ENCODE measurements at regions not wholly inside any gene's neighbourhood (a gene's known extent, or its start where the extent isn't known, plus 50 kb on each side); places are given as distances from the start of the nearest gene placed in this dataset.

DNA sequence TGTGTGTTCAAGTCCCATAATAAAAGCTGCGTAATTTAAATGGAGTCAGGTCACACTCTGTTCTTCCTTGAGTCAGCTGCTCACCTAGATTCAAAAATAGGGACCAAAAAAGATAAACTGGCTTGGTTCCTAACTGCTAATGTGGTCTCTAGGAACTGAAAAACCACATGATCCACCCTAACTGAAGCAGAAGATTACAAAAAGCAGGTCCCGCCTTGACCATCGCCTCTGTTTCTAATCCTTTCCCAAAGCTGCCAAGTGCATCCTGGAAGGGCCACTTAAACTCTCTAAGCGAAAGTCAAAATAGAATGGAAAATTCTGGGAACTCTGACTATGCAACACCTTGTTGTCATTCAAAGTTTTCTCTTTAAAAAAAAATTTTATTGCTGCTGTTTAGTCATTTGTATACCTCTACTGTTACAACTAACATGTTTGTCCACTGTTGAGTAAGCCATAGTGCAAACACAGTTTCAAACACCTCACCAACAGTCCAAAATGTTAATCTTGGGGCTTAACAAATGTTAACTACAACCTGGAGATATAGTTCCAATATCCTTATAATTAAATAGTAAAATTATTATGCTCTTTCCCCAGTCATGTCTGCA, 88.9 kb upstream of the THBS1 start:
- intact Hi-C loops (cut with micrococcal nuclease; ENCODE audit: unreplicated experiment): no loop called here
- BruUV-seq (replicated peaks): no TSS peak
- ChIA-PET CTCF (no interaction called here), POLR2A (no interaction called here)
- no peaks in the 10 kb centered on the region for H3K4me1 Mint-ChIP-seq (ENCODE audit: low read depth, unreplicated experiment)
- no peak overlapping the region for H3K4me3 ChIP-seq (ENCODE audit: low read depth, low read length)
- DNase-seq: no peak
- H3K27me3 Mint-ChIP-seq (ENCODE audit: insufficient read depth, unreplicated experiment): no peaks in the 10 kb centered on the region
- H3K4me1 ChIP-seq: no peaks in the 10 kb centered on the region
- H3K4me3 Mint-ChIP-seq (ENCODE audit: unreplicated experiment): no peak overlapping the region
- no peaks in the 10 kb centered on the region; the same call in 1 of the 2 replicates for H3K27me3 ChIP-seq (replicated peaks; ENCODE audit: control insufficient read depth, insufficient read depth, low read length)
- no peaks in the 10 kb centered on the region for H3K9me3 Mint-ChIP-seq (ENCODE audit: unreplicated experiment)
- no peak overlapping the region for H3K27ac Mint-ChIP-seq (ENCODE audit: unreplicated experiment)
- H3K36me3 Mint-ChIP-seq (ENCODE audit: insufficient read depth, unreplicated experiment): no peaks in the 10 kb centered on the region
- H3K9me3 ChIP-seq: no peaks in the 10 kb centered on the region
- TF ChIP-seq, protein P1, sequence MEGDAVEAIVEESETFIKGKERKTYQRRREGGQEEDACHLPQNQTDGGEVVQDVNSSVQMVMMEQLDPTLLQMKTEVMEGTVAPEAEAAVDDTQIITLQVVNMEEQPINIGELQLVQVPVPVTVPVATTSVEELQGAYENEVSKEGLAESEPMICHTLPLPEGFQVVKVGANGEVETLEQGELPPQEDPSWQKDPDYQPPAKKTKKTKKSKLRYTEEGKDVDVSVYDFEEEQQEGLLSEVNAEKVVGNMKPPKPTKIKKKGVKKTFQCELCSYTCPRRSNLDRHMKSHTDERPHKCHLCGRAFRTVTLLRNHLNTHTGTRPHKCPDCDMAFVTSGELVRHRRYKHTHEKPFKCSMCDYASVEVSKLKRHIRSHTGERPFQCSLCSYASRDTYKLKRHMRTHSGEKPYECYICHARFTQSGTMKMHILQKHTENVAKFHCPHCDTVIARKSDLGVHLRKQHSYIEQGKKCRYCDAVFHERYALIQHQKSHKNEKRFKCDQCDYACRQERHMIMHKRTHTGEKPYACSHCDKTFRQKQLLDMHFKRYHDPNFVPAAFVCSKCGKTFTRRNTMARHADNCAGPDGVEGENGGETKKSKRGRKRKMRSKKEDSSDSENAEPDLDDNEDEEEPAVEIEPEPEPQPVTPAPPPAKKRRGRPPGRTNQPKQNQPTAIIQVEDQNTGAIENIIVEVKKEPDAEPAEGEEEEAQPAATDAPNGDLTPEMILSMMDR (IDR thresholded peaks at IDR 0.05; ENCODE audit: insufficient read depth in 1 of 2, low read depth in 1 of 2, low read length in 1 of 2, severe bottlenecking in 1 of 2, unreplicated experiment in 1 of 2): no peak
- no peaks in the 10 kb centered on the region; the same call in 1 of the 2 replicates for H3K36me3 ChIP-seq (ENCODE audit: control insufficient read depth, insufficient read depth, low read length)

DNA sequence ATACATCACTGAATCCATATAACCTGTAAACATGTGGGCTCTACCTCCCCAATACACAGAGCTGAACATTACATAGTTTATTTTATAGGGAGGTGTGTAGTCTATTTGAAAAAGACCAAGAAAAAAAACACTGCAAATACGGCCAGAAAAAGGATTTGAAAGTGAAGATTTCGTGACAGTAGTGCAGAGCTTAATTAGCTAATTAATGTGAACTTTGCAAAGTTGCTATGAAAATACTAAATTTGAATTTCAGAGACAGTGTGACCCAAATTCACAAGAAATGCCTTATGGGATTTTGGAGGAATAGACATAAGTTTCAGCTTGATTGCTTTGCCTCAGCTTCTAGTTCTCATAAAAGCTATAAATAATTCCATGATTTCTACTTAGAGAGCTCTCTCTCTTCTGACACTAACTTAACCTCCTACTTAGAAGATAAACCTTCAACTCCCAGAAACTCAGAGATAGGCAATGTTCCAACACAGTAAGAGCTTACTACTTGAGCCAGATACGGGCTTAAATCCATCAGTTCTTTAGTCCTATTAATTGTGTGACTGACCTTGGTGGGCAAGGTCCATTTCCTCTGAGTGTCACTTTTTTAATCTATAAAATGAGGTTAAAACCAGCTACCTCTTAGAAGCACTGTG, 87.3 kb upstream of the THBS1 start:
- ChIA-PET CTCF (no interaction called here), POLR2A (no interaction called here)
- no peaks in the 10 kb centered on the region; the same call in 1 of the 2 replicates for H3K27me3 ChIP-seq (replicated peaks; ENCODE audit: control insufficient read depth, insufficient read depth, low read length)
- H3K4me3 ChIP-seq (ENCODE audit: low read depth, low read length): no peak overlapping the region
- Mint-ChIP-seq H3K27ac (ENCODE audit: unreplicated experiment) (no peak overlapping the region), H3K36me3 (ENCODE audit: insufficient read depth, unreplicated experiment) (no peaks in the 10 kb centered on the region), H3K4me3 (ENCODE audit: unreplicated experiment) (no peak overlapping the region), H3K27me3 (ENCODE audit: insufficient read depth, unreplicated experiment) (no peaks in the 10 kb centered on the region), H3K9me3 (ENCODE audit: unreplicated experiment) (no peaks in the 10 kb centered on the region), H3K4me1 (ENCODE audit: low read depth, unreplicated experiment) (no peaks in the 10 kb centered on the region)
- H3K4me1 ChIP-seq: no peaks in the 10 kb centered on the region
- BruUV-seq (replicated peaks): no TSS peak
- no peaks in the 10 kb centered on the region for H3K9me3 ChIP-seq
- TF ChIP-seq, protein P1 (IDR thresholded peaks at IDR 0.05; ENCODE audit: insufficient read depth in 1 of 2, low read depth in 1 of 2, low read length in 1 of 2, severe bottlenecking in 1 of 2, unreplicated experiment in 1 of 2): no peak
- intact Hi-C loops (cut with micrococcal nuclease; ENCODE audit: unreplicated experiment): no loop called here
- no peaks in the 10 kb centered on the region; the same call in 1 of the 2 replicates for H3K36me3 ChIP-seq (ENCODE audit: control insufficient read depth, insufficient read depth, low read length)
- DNase-seq: no peak

DNA sequence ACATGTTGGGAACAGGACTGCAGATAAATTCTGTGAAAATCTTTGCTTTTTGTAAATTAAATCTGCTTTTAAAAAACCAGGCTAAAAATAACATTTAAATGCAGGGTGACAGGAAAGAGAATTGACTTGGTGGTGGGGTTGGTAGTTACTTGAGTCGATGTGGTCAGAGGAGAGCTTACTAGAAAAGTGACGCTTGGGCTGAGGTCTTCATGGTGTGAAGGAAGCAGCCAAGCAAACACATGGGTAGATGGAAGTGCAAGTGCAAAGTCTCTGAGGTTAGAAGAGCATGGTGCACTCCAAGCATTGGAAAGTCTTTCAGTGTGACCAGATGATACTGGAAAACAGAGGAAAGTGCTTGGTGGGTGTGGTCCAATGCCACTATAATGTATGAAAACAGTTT, 86.4 kb upstream of the THBS1 start:
- no peak overlapping the region for H3K4me3 ChIP-seq (ENCODE audit: low read depth, low read length)
- DNase-seq: no peak
- no peaks in the 10 kb centered on the region; the same call in 1 of the 2 replicates for H3K36me3 ChIP-seq (ENCODE audit: control insufficient read depth, insufficient read depth, low read length)
- no peaks in the 10 kb centered on the region for H3K4me1 ChIP-seq
- TF ChIP-seq, protein P1 (IDR thresholded peaks at IDR 0.05; ENCODE audit: insufficient read depth in 1 of 2, low read depth in 1 of 2, low read length in 1 of 2, severe bottlenecking in 1 of 2, unreplicated experiment in 1 of 2): no peak
- POLR2A ChIA-PET: no interaction called here
- H3K27me3 Mint-ChIP-seq (ENCODE audit: insufficient read depth, unreplicated experiment): no peaks in the 10 kb centered on the region
- no peaks in the 10 kb centered on the region for H3K9me3 ChIP-seq
- no peak overlapping the region for H3K27ac Mint-ChIP-seq (ENCODE audit: unreplicated experiment)
- no peaks in the 10 kb centered on the region for H3K4me1 Mint-ChIP-seq (ENCODE audit: low read depth, unreplicated experiment)
- H3K36me3 Mint-ChIP-seq (ENCODE audit: insufficient read depth, unreplicated experiment): no peaks in the 10 kb centered on the region
- intact Hi-C loops (cut with micrococcal nuclease; ENCODE audit: unreplicated experiment): no loop called here
- no peaks in the 10 kb centered on the region for H3K9me3 Mint-ChIP-seq (ENCODE audit: unreplicated experiment)
- H3K4me3 Mint-ChIP-seq (ENCODE audit: unreplicated experiment): no peak overlapping the region
- CTCF ChIA-PET: no interaction called here
- H3K27me3 ChIP-seq (replicated peaks; ENCODE audit: control insufficient read depth, insufficient read depth, low read length): no peaks in the 10 kb centered on the region; the same call in 1 of the 2 replicates
- no TSS peak for BruUV-seq (replicated peaks)

Measured in Caco-2 (cell line).